HG02798 (cell line): ENCODE measurements at regions not wholly inside any gene's neighbourhood (a gene's known extent, or its start where the extent isn't known, plus 50 kb on each side); places are given as distances from the start of the nearest gene placed in this dataset.
A peak's percentile ranks its signal among the peaks of the same experiment; 100 is the strongest.

Source experiments
- ATAC-seq: cut with Tn5 transposase; IDR thresholded peaks from one replicate; pipeline ENCODE4 v1.9.1; 2021; ENCODE audit warnings: mild to moderate bottlenecking; ENCODE audit not compliant: unreplicated experiment, poor library complexity

- ATAC-seq = peak; percentile 47
Measured at GRCh38 chr2:177106212-177106611, 106.4 kb upstream of the HNRNPA3 start.

GRCh38 chr2:177108890-177109289 lies 103.7 kb upstream of the HNRNPA3 start:
- no peak for ATAC-seq

GRCh38 chr2:177114712-177115111 lies 97.9 kb upstream of the HNRNPA3 start:
- ATAC-seq = no peak

GRCh38 chr2:177117755-177118154 lies 94.8 kb upstream of the HNRNPA3 start:
- ATAC-seq = no peak

GRCh38 chr2:177118636-177119035 lies 94.0 kb upstream of the HNRNPA3 start:
- ATAC-seq = no peak

GRCh38 chr2:177119099-177119498 lies 93.5 kb upstream of the HNRNPA3 start:
- ATAC-seq = no peak

GRCh38 chr2:177123048-177123447 lies 89.5 kb upstream of the HNRNPA3 start:
- no peak for ATAC-seq

- no peak for ATAC-seq
Measured at GRCh38 chr2:177124371-177124770, 88.2 kb upstream of the HNRNPA3 start.

GRCh38 chr2:177127821-177128220 lies 84.8 kb upstream of the HNRNPA3 start:
- ATAC-seq = no peak

GRCh38 chr2:177129610-177130009 lies 83.0 kb upstream of the HNRNPA3 start:
- ATAC-seq = no peak

- ATAC-seq = no peak
Measured at GRCh38 chr2:177131858-177132257, 80.7 kb upstream of the HNRNPA3 start.

GRCh38 chr2:177138823-177139222 lies 73.8 kb upstream of the HNRNPA3 start:
- ATAC-seq = no peak

GRCh38 chr2:177141866-177142265 lies 70.7 kb upstream of the HNRNPA3 start:
- ATAC-seq = no peak

- ATAC-seq = no peak
Measured at GRCh38 chr2:177143444-177143843, 69.2 kb upstream of the HNRNPA3 start.

GRCh38 chr2:177147093-177147694 lies 65.4 kb upstream of the HNRNPA3 start:
- ATAC-seq = peak; percentile 55

- ATAC-seq = no peak
Measured at GRCh38 chr2:177147834-177148445, 64.7 kb upstream of the HNRNPA3 start.

- ATAC-seq = peak; percentile 92
Measured at GRCh38 chr2:177148477-177149154, 64.0 kb upstream of the HNRNPA3 start.

GRCh38 chr2:177149155-177149503 lies 63.5 kb upstream of the HNRNPA3 start:
- no peak for ATAC-seq

- no peak for ATAC-seq
Measured at GRCh38 chr2:177153805-177154204, 58.8 kb upstream of the HNRNPA3 start.

GRCh38 chr2:177154809-177155208 lies 57.8 kb upstream of the HNRNPA3 start:
- no peak for ATAC-seq

GRCh38 chr2:177155631-177156030 lies 57.0 kb upstream of the HNRNPA3 start:
- ATAC-seq = no peak
